Inferior parietal cortex (tissue), 1 donor: ENCODE measurements at regions not wholly inside any gene's neighbourhood (a gene's known extent, or its start where the extent isn't known, plus 50 kb on each side); places are given as distances from the start of the nearest gene placed in this dataset.
"Not testable (repeated sequence)": the region's sequence is repeated elsewhere in the genome, so short reads cannot be mapped to it uniquely, and the experiment has no call there.

Experiments
- DNase-seq: peaks from one replicate; pipeline ENCODE4 v3.0.0-alpha.2; 2016; ENCODE audit errors: extremely low spot score

DNA sequence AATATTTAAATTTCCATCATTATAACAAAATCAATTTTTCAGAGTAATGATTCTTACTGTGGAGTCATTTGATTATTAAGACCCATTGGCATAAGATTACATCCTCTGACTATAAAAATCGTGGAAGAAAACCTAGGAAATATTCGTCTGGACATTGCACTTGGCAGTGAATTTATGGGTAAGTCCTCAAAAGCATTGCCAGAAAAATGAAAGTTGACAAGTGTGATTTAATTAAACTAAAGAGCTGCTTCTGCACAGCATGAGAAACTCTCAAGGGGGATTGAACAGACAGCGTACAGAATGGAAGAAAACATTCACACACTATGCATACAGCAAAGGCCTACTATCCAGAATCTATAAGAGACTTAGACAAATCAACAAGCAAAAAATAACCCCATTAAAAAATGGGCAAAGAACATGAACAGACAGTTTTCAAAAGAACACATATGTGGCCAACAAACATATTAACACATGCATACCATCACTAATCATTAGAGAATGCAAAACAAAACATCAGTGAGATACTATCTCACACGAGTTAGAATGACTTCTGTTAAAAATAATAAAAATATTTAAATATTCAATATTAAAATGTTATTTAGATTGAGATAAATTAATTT lies 111.4 kb downstream of the CCDC74A start:
- DNase-seq = not testable (repeated sequence)

DNA sequence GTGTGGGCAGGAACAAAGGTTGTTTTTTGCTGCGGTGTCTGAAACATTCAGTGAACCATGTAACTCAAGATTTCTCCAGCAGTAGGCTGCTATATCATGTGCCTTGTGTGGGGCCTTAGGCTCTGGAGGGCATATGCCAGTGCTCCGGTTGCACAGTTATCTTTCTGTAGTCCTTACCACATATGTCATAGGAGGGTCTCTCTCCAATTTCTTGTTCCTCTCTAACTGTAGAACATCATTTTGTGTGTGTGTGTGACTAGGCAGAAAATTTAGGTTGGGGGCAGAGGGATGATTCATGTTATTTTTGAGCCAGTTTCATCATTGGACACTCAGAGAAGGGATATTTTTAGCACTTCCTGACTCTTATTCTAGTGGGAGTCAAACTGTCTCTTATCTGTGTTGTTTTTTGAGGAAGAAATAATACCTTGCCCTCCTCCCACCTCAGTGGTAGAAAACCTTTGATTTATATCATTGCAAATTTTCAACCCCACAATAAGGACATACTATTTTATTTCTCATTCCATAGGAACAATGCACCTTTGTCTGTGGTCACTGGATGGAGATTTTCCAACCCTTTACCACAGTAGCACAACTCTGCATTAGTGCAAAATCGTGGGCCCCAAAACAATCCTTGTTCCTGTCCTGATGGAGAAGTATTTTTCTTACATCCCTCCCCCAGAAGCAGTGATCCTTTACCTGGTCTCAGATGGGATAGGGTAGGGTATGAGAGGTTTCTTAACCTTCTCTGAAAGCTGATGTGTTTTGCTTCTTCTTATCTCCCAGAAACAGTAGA lies 113.9 kb downstream of the CCDC74A start:
- DNase-seq = no peak

DNA sequence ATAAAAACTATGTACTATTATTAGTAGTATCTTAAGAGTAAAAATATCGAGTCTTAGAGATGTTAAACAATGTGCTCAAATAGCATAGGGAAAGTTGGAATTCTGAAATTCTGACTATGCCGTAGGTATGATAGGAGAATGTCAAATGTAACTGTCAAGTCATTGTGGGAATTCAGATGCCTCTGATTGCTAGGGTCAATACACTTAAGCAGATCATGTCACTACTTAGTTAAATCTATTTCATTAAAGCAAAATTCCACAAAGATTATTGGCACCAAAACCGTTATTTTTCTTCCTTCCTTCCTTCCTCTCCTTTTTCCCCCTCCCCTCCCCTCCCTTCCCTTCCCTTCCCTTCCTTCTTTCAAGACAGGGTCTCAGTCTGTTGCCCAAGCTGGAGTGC lies 115.5 kb downstream of the CCDC74A start:
- not testable (repeated sequence) for DNase-seq

DNA sequence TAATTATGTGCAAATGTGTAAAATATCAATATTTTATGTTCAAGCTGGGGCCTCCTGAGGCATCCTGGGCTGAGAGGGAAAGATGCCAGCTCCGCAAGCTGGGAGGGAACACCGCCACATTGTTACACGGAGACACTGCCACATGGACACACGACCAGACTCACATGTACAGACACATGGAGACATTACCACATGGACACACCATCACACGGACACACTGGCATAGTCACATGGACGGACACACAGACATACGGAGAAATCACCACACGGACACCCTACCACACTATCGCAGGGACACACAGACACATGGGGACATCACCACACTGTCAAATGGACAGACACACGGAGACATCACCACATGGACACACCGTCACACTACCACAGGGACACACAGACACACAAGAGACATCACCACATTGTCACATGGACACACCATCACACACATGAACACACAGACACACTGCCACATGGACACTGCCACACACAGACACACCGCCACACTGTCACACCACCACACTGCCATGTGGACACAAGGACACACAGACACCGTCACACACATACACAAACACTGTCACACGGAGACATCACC lies 117.6 kb downstream of the CCDC74A start:
- DNase-seq = no peak

DNA sequence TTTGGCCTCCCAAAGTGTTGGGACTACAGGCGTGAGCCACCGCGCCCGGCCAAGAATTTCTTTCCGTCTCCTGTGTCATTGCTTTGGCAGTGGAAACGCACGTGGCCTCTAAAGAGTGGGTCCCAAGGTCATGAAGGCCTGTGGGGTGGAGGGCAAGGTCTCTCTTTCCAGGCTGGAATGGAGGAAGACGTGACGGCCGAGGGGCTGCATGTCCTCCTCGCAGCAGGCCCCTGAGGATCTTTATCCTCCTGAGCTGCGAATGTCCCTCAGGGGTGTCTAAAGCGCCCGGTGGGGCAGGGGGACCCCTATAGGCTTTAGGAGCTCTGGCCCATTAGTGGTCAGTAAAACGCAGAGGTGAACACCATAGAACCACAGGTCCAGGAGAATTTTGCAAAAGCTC lies 118.5 kb downstream of the CCDC74A start:
- DNase-seq = not testable (repeated sequence)

DNA sequence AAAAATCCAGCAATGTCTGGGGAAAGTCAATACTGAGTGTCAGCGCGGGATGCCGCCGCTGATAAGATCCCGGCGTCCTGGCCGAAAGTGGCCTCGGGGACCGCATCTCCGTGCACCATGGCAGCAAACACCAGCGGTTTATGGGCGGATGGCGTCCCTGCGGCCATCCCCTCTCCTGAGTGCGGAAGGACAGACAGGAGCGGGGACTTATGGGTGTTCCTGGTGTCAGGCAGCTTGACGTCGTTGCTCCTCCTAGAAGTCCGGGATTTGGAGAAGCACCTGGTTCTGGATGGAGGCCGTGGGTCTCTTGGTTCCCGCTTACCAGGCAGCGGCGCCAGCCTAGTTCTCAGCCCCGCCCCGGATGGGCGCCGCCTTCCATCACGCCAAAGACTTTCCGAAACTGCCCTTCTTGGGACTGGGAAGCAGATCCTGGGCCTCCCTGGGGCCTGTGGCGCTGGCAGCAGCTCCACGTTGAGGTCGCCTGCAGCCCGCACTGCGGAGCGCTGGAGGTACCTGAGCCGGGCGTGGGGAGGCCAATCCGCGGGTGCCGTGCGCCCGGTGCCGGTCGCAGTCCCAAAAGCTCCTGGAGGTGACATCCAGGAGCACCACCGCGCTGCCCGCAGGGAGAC lies 119.1 kb downstream of the CCDC74A start:
- no peak for DNase-seq

DNA sequence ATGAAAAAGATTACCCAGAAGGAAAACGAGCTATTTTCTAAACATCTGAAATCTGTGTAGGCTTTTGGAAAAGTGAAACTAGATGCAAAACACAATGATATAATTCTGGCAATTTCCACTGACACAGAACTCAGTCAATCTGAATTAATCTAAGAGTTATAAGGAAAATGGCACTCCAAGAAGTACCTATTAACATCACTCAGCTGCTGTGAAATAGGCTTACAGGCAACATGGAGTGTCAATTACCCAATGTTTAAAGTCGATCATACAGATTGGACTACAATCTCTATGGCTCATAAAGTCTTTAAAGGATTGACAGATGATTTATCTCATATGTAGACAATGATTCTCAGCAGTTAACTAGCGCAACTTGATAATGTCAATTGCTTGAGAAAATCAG lies 120.9 kb downstream of the CCDC74A start:
- DNase-seq = not testable (repeated sequence)

DNA sequence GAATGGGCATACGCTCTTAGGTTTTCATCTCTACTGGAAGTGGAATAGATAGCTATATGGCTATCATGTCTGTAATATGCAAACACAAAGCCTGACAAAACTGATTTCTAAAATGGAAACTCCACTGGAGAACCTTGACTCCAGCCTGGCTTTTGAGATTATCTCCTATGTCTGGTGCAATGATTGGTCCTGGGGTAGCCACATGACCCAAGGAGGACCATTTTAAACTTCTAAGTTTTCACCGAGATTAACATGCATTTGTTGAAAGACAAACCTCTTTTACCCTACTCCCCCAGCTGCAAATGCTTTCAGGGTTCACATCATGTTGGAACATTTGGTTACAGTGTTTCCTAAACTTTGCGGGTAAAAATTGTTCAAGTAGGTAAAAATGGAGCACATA lies 124.6 kb downstream of the CCDC74A start:
- not testable (repeated sequence) for DNase-seq

DNA sequence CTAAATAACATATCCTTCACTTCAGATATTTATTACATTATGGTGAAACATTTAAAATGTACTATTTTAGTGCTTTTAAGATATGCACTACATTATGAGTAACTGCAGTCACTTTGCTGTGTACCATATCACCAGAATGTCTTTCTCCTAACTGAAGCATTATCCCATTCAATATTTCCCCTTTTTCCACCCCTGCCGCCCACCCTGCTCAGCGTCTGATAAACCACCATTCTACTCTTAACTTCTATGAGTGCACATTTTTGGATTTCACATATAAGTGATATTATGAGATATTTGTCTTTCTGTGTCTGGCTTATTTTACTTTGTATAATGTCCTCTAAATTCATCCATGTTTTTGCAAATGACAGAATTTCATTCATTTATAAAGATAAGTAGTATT lies 126.4 kb downstream of the CCDC74A start:
- not testable (repeated sequence) for DNase-seq

DNA sequence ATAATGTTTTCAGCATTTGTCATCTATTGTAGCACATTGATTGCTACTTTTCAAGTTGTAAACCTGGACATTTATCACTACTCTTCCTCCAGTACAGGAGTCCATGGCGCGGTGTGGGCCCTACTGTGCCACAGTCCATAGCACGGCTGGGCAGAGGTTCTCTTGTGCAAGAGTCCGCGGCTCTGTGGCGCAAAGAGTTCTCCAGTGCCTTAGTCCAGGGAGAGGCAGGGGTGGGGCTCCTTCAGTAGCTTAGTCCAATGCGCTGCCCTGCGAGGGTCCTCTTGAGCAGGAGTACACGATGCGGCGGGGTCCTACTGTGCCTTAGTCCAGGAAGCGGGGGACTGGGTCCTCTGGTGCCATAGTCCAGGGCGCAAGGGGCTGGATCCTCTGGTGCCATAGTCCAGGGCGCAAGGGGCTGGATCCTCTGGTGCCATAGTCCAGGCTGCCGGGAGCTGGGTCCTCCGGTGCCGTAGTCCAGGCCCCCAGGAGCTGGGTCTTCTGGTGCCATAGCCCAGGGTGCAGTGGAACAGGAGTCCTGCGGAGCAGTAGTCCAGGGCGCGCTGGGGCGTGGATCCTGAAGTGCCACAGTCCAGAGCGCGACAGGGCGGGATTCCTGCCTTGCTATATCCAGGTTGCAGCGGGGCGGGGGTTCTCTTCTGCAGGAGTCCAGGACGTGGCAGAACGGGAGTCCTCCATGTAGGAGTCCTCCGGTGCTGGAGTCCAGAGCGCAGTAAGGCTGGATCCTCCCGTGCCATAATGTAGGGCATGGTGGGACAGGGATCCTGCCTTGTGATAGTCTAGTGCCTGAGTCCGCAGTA lies 129.3 kb downstream of the CCDC74A start:
- no peak for DNase-seq

DNA sequence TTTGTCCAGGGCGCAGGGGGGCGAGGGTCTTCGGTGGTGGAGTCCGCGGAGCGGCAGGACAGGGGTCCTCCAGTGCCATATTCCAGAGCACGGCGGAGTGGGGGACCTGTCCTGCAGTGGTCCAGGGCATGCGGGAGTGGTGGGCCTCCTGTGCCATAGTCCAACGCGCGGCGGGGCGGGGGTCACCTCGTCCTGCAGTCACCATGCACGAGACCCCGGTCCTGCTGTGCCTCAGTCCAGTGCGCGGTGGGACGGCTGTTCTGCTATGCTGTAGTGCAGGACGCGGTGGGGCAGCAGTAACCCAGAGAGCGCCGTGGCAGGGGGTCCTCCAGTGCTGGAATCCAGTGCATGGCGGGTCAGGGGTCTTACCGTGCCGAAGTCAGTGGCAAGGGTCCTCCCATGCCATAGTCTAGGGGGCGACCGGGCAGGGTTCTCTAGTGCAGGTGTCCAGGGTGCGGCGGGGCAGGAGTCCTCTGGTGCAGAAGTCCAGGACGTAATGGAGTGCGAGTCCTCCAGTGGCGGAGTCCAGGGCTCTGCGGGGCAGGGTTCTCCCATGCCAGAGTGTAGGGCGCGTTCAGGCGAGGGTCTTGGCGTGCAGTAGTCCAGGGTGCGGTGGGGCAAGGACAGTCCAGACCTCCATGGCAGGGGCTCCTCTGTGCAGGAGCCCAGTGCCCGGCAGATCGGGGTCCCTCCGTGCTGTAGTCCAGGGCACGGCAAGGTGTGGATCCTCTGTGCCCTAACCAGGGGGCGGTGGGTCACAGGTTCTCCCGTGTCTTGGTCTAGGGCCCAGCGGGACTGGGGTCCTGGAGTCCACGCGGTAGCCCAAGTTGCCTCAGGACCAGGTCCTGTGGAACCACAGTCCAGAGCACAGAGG lies 130.4 kb downstream of the CCDC74A start:
- no peak for DNase-seq

DNA sequence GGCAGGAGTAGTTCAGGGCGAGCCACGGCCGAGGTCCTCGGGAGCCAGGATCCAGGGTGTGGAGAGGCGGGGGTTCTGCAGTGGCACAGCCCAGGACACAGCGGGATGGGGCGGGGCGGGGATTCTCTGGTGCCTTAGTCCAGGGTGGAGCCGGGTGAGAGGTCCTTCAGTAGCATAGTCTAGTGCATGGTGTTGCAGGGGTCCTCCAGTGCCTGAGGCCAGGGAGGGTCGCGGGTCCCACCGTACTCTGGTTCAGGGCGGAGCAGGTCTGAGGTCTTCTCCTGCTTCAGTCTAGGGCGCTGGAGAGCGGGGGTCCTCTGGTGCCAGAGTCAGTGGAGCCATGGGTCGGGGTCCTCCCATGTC lies 131.1 kb downstream of the CCDC74A start:
- DNase-seq = no peak

DNA sequence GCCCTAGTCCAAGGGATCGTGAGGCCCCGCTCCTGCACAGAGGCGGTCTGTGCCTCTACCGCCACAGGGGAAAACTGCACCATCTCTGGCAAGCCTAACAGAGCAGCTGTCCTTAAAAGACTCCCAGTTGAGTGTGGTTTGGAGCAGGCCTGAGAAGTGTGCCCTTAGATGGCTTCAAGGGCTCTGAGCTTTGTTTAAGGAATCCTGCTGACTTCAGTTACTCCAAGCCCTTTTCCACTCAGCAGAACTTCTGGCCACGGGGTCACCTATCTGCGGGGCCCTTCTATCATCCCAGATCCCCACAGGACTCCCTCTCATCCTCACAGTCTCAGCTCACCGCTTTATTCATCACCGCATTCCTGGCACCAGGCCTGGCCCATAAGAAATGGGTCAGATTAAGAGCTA lies 131.5 kb downstream of the CCDC74A start:
- DNase-seq = no peak

DNA sequence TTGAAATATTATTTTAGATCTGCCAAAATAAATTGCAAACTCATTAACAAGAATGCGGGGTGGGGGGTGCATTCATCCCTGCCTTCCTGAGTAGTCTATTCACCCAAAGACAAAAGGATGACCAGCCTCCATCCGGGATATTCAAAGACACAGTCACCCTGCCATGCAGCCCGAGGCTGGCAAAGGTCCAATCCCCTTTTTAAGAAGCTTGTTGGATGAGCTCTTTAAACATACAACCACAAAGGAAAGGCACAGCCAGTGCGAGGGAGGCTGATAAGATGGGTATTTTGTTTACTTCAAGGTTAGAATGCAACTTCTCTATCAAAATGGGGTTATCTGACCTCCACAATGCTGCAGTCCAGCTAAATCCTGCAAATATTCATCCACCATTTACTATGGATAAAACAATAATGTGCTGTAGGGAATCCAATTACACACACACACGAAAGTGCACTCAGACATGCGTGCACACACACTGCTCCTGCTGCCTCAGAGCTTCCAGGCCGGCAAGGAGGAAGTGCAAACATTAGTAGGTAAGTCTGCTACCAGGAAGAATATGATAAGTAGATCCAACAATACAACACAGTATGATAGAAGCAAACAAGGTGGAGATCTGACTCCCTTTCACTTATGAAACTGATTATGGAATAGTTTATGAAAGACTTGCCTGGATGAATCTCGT lies 133.6 kb downstream of the CCDC74A start:
- not testable (repeated sequence) for DNase-seq

DNA sequence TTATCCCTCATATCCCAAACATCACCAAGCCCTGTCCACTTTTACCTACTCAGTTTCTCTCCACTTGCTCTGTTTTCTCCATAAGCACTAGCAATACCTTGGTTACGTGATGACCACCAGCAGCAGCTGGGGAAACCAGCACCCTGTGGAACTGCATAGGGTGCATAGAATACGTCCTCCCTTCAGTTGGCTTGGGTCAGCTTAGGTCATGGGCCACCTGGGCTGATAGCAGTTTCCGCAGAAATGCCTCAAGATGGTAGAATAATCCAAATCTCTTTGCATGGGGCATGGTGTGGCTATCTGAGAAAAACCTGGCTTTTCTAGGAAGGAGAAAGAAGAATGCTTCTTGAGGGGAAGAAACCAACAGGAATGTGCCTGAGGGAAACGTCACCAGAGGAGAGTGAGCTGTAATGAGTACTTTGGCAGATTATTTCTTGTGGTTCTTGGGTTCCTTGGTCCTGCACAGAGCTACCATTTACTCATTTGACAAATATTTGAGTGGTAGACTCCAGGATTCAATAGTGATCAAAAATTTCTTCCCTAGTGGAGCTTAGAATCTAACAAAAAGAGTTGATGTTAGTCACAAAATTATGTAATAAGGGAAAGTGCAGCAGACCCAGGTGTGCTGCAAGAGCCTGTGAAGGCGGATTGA lies 134.3 kb downstream of the CCDC74A start:
- DNase-seq = not testable (repeated sequence)

DNA sequence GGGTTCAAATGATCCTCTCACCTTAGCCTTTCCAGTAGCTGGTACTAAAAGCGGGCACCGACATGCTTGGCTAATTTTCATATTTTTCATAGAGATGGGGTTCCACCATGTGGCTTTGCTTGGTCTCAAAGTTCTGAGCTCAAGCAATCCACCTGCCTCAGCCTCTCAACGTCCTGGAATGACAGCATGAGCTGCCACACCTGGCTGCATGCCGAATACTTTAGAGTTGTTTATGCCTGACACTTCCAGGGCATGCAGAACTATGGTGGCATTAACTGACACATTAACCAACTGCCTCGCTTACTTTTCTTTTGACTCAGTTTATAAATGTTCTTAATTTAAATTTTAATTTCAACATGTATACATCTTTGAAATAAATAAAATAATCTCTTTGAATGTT lies 135.8 kb downstream of the CCDC74A start:
- DNase-seq = not testable (repeated sequence)

DNA sequence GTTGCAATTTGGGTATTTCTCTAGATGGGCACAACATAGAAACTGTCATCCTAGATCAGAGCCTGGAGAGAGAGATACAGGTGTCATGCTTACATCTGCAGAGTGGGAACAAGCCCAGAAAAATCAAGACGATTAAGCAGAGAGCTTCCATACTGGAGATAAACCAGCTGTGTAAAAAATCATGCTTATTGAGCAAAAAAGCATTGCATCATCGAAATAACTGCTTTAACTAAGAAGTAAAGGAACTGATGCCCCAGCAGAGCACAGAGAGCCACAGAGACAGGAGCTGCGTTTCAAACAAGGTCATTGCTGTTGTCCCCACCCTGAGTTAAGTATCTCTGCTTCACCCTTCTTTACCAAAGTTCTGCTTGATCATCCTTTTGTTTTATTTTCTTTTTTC lies 138.0 kb downstream of the CCDC74A start:
- DNase-seq = not testable (repeated sequence)

DNA sequence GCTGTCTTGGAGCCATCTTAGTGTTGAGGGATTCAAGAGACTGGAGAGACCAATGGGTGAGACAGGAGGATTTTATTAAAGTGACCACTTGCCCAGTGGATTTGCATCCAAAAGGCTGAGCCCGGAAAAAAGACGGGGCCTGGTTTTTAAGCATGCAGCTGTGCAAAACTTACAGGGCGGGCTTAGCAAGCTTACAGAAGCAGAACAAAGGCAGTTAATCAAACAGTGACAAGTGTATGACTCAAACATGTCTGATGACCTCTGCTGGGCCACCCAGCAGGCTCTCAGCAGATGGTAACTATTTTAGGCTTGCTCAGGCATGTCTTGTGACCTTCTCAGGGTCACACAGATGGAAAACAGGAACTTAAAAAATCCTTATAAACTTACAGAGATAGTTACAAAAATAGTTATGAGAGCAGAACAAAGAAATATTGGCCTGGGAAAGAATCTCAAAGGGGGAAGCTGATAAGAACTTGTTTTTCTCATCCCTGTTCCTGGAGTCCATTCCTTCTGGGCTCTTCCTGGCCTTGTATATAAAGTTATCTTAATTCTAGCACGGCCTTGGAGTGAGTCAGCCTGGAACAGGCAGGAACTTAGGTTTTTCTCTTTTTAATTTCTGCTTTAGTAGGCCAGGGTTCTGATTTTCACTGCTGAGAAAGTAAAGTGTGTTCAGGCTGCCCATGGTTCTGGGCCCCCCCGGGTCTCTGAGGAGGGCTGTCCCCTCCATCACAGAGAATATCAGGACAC lies 141.3 kb downstream of the CCDC74A start:
- DNase-seq = peak; percentile 25
